Kidney epithelial cell (primary cell): ENCODE measurements at regions not wholly inside any gene's neighbourhood (a gene's known extent, or its start where the extent isn't known, plus 50 kb on each side); places are given as distances from the start of the nearest gene placed in this dataset.

Source experiments
- DNase-seq: peaks from one replicate; pipeline ENCODE4 v3.0.0-alpha.2; 2010; ENCODE audit warnings: low read depth
- H3K27me3 ChIP-seq: 2 replicates; pipeline ENCODE4 v1.6.0; 2011; ENCODE audit warnings: low read length; ENCODE audit not compliant: control insufficient read depth, insufficient read depth
- H3K36me3 ChIP-seq: 2 replicates; pipeline ENCODE4 v1.5.1; 2011; ENCODE audit warnings: low read length; ENCODE audit not compliant: control insufficient read depth, insufficient read depth
- H3K4me3 ChIP-seq: 2 replicates; pipeline ENCODE4 v1.5.1; 2011; ENCODE audit warnings: low read depth, mild to moderate bottlenecking, control low read depth, low read length
- TF ChIP-seq, protein P1 (sequence below): IDR thresholded peaks from 2 replicates; pipeline ENCODE4 v1.5.1; 2011; ENCODE audit warnings: mild to moderate bottlenecking, moderate library complexity, low read length, control low read depth, inconsistent platforms; ENCODE audit not compliant: insufficient read depth, poor library complexity, severe bottlenecking

DNA sequence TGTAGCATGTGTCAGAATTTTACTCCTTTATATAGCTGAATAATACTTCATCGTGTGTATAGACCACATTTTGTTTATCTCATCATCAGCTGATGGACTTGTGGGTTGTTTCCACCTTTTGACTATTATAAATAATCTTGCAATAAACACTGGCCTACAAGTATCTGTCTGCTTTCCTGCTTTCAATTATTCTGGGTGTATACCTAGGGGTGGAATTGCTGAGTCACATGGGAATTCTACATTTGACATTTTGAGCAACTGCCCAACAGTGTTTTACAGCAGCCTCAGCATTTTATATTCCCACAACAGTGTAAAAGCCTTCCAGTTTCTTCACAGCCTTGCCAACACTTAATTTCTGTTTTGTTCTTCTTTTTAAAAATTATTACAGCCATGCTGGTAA, 200.3 kb upstream of the PRSS1 start:
- Histone ChIP-seq H3K36me3 (no peaks in the 10 kb centered on the region), H3K27me3 (no peaks in the 10 kb centered on the region), H3K4me3 (no peak overlapping the region)
- no peak for DNase-seq
- TF ChIP-seq, protein P1, sequence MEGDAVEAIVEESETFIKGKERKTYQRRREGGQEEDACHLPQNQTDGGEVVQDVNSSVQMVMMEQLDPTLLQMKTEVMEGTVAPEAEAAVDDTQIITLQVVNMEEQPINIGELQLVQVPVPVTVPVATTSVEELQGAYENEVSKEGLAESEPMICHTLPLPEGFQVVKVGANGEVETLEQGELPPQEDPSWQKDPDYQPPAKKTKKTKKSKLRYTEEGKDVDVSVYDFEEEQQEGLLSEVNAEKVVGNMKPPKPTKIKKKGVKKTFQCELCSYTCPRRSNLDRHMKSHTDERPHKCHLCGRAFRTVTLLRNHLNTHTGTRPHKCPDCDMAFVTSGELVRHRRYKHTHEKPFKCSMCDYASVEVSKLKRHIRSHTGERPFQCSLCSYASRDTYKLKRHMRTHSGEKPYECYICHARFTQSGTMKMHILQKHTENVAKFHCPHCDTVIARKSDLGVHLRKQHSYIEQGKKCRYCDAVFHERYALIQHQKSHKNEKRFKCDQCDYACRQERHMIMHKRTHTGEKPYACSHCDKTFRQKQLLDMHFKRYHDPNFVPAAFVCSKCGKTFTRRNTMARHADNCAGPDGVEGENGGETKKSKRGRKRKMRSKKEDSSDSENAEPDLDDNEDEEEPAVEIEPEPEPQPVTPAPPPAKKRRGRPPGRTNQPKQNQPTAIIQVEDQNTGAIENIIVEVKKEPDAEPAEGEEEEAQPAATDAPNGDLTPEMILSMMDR, result no peak

DNA sequence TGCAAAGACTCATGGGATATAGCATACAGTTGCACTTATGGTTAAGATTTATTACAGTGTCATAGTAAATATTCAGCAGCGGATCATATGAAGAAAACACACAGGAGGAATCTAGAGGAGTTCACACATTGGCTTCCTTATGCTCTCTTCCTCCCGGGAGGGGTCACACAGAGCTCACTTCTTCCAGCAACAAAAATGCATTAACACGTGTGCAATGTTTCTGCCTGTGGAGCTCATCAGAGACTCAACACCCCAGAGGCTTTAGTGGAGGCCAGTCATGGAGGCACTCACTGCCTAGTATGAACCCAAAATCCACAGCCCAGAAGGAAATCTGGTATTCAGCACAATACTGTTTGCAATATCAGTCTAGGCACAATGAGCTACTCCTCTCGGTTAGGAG, 202.8 kb upstream of the PRSS1 start:
- TF ChIP-seq, protein P1, result no peak
- Histone ChIP-seq H3K4me3 (no peak overlapping the region), H3K27me3 (no peaks in the 10 kb centered on the region), H3K36me3 (no peaks in the 10 kb centered on the region)
- DNase-seq, result no peak

DNA sequence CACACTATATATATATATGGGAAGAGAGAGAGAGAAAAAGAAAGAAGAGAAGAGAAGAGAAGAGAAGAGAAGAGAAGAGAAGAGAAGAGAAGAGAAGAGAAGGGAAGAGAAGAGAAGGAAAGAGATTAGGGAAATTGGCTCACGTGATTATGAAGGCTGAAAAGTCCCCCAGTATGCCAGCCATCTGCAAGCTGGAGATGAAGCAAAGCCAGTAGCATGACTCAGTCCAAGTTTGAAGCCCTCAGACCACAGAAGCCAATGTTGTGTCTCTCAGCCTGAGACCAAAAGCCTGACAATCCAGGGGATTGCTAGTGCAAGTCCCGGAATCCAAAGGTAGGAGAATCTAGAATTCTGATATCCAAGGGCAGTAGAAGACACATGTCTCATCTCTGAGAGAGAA, 206.3 kb upstream of the PRSS1 start:
- Histone ChIP-seq H3K36me3 (no peaks in the 10 kb centered on the region), H3K4me3 (no peak overlapping the region), H3K27me3 (no peaks in the 10 kb centered on the region)
- no peak for DNase-seq
- TF ChIP-seq, protein P1, result no peak

DNA sequence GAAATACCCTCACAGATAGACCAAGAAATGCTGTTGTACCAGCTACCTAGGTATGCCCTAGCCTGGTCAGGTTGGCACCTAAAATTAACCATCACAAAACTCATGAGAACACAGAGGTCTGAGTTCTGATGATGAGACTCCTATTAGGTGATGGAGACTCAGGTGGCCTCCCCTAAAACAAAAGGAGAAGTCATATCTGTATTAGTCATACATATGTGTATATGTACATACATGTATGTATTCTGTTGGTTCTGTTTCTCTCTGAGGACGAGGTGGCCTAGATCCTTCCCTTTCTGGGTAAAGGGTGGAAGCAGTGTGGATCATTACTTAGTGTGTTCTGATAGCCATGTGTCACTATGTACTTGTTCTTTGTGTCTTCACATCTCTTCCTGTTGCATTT, 207.2 kb upstream of the PRSS1 start:
- Histone ChIP-seq H3K36me3 (no peaks in the 10 kb centered on the region), H3K27me3 (no peaks in the 10 kb centered on the region), H3K4me3 (no peak overlapping the region)
- DNase-seq, result no peak
- TF ChIP-seq, protein P1, result no peak

DNA sequence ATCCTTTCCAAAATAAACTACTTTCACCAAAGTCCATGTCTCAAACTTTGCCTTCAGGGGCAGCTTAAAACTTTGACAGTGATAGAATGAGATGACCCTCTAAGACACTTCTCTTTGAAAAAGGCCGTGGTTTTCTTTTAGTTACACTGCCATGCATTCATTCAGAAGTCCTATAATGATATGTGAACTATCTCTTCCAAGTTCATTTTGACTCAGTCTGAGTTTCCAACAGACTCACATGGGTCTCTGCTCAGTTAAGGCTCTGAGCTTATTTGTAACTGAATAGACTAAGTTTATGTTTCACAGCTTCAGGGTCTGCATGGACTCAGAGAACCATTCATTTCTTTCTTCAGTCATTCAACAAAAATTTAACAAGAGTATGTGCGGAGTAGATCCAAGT, 208.9 kb upstream of the PRSS1 start:
- DNase-seq, result no peak
- Histone ChIP-seq H3K27me3 (no peaks in the 10 kb centered on the region), H3K4me3 (no peak overlapping the region), H3K36me3 (no peaks in the 10 kb centered on the region)
- TF ChIP-seq, protein P1, result no peak

DNA sequence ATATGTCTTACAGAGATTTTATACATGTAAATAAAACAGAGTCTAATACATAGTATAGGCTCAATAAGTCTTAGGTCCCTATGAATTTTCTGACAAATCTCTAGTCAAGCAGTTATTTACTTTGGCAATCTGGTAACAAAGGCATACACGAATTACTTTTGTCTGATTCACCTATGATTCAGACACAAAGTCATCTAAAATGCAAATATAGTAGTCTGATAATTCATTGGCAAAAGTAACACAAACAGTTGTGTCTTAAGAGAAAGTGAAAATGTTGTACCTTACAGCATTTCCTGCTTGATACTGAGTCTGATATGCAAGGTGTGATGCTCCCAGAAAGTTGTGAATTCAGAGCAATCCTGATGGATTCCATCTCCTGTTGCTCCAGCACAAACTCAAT, 209.4 kb upstream of the PRSS1 start:
- DNase-seq, result no peak
- TF ChIP-seq, protein P1, result no peak

More for the DNA sequence above, 209.4 kb upstream of the PRSS1 start:
- no peak overlapping the region for H3K4me3 ChIP-seq
- no peaks in the 10 kb centered on the region for H3K27me3 ChIP-seq
- H3K36me3 ChIP-seq, result no peaks in the 10 kb centered on the region
